Neural cell (in vitro differentiated cells): ENCODE measurements at regions not wholly inside any gene's neighbourhood (a gene's known extent, or its start where the extent isn't known, plus 50 kb on each side); places are given as distances from the start of the nearest gene placed in this dataset.

ENCODE experiments used
- CTCF ChIP-seq: fragments of 450-650 bp; IDR thresholded peaks from 2 replicates; pipeline ENCODE4 v1.5.1; 2014; ENCODE audit warnings: antibody characterized with exemption, mild to moderate bottlenecking, moderate library complexity; ENCODE audit not compliant: poor library complexity, severe bottlenecking
- EZH2 ChIP-seq: fragments of 200-600, 300-800 bp; shearing (Covaris generic), sonication (generic); IDR thresholded peaks from 2 replicates; pipeline ENCODE4 v1.6.1; 2014; ENCODE audit warnings: antibody characterized with exemption, low read length, borderline replicate concordance, mild to moderate bottlenecking; ENCODE audit not compliant: insufficient read depth, poor library complexity, severe bottlenecking
- POLR2AphosphoS5 ChIP-seq: IDR thresholded peaks from 2 replicates; pipeline ENCODE4 v1.6.1; 2012

DNA sequence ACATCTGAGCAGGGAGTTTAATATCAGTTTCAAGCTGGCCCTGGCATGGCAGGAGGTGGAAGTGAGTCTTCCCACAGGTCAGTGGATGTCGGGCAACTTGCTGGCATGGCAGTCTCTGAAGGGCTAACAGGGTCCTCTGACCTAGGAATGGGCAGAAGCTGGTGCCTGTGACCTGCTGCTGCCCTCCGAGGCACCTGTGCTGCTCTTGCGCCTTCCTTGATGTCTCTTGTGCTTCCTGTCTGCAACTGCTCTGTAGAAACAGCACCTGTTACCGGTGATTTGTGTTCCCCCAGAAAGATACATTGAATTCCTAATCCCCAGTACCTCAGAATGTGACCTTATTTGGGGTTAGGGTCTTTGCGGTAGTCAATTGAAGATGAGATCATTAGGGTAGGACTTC is 86.5 kb upstream of the SLC22A11 start:
- TF ChIP-seq EZH2 (no peak), CTCF (no peak), POLR2AphosphoS5 (no peak)
